Fibroblast of mammary gland (primary cell): ENCODE measurements at regions not wholly inside any gene's neighbourhood (a gene's known extent, or its start where the extent isn't known, plus 50 kb on each side); places are given as distances from the start of the nearest gene placed in this dataset.

Experiments used
- DNase-seq: peaks from one replicate; pipeline ENCODE4 v3.0.0-alpha.2; 2010; ENCODE audit warnings: low read depth
- H3K4me3 ChIP-seq: 2 replicates; pipeline ENCODE4 v1.5.1; 2011; ENCODE audit warnings: low read depth, mild to moderate bottlenecking, low read length, moderate library complexity; ENCODE audit not compliant: control insufficient read depth
- CTCF ChIP-seq: conservative IDR thresholded peaks from 2 replicates; pipeline ENCODE4 v1.5.1; 2011; ENCODE audit warnings: low read depth, low read length, inconsistent platforms; ENCODE audit not compliant: control insufficient read depth, insufficient read depth

GRCh38 chr1:231099996-231100767 lies 60.1 kb upstream of the FAM89A start:
- TF ChIP-seq CTCF: no peak
- DNase-seq: no peak
- no peak overlapping the region for H3K4me3 ChIP-seq

- no peak for DNase-seq
- TF ChIP-seq CTCF: no peak
- H3K4me3 ChIP-seq: no peak overlapping the region
Measured at GRCh38 chr1:231099311-231099710, 59.3 kb upstream of the FAM89A start.

GRCh38 chr1:231095595-231095994 lies 55.5 kb upstream of the FAM89A start:
- no peak overlapping the region for H3K4me3 ChIP-seq
- no peak for DNase-seq
- TF ChIP-seq CTCF: no peak

- no peak overlapping the region for H3K4me3 ChIP-seq
- DNase-seq: no peak
- no peak for TF ChIP-seq CTCF
Measured at GRCh38 chr1:231094421-231094820, 54.4 kb upstream of the FAM89A start.

- no peak for TF ChIP-seq CTCF
Measured at GRCh38 chr1:231093156-231093922, 53.3 kb upstream of the FAM89A start.

GRCh38 chr1:231092380-231092779 lies 52.3 kb upstream of the FAM89A start:
- H3K4me3 ChIP-seq: no peak overlapping the region
- TF ChIP-seq CTCF: no peak
- DNase-seq: no peak

More at GRCh38 chr1:231093156-231093922, 53.3 kb upstream of the FAM89A start:
- no peak for DNase-seq
- no peak overlapping the region for H3K4me3 ChIP-seq
